ENCODE measurements at regions not wholly inside any gene's neighbourhood (a gene's known extent, or its start where the extent isn't known, plus 50 kb on each side); places are given as distances from the start of the nearest gene placed in this dataset.

DNA sequence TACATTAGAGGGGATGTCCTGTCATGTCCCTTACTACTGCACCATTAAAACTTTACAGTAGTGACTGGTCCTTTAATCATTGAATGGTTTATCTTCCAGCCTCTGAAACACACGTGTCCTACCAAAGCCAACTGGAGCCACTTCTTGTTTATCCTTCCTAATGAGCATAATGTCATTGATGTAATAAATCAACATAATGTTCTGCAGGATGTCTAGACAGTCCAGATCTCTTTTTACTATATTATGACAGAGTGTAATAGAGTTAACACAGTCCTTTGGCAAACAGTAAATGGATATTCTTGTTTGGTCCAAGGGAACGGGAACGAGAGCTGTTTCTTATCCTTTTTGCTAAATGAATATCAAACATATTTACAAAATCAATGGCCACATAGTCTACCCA lies 88.1 kb upstream of the PTPRD start:
- TF ChIP-seq, protein P1, sequence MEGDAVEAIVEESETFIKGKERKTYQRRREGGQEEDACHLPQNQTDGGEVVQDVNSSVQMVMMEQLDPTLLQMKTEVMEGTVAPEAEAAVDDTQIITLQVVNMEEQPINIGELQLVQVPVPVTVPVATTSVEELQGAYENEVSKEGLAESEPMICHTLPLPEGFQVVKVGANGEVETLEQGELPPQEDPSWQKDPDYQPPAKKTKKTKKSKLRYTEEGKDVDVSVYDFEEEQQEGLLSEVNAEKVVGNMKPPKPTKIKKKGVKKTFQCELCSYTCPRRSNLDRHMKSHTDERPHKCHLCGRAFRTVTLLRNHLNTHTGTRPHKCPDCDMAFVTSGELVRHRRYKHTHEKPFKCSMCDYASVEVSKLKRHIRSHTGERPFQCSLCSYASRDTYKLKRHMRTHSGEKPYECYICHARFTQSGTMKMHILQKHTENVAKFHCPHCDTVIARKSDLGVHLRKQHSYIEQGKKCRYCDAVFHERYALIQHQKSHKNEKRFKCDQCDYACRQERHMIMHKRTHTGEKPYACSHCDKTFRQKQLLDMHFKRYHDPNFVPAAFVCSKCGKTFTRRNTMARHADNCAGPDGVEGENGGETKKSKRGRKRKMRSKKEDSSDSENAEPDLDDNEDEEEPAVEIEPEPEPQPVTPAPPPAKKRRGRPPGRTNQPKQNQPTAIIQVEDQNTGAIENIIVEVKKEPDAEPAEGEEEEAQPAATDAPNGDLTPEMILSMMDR (IDR thresholded peaks at IDR 0.05; ENCODE audit: insufficient read depth, low read depth, low read length): no peak
- H3K4me3 ChIP-seq (ENCODE audit: low read depth, low read length): no peak overlapping the region
- DNase-seq (ENCODE audit: low read depth): no peak

DNA sequence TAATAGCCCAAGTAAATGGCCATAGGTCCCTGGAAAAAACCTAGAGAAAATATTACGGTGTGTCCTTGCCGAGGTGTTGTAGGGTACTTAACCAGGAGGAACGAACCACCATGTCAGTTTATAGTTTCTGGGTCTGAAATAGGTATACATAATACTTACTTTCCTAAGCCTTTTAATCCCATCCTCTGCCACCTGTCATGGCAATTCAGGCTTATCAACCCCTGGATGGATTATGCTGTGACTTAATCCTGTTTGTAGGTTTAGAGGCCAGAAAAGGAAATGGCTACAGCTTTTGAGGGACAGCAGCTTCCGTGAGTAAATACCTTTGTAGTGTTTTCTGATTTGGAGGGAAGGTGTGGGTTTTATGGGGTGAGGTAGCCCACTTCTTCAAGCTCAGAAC lies 89.1 kb upstream of the PTPRD start:
- no peak for DNase-seq (ENCODE audit: low read depth)
- TF ChIP-seq, protein P1 (IDR thresholded peaks at IDR 0.05; ENCODE audit: insufficient read depth, low read depth, low read length): no peak
- no peak overlapping the region for H3K4me3 ChIP-seq (ENCODE audit: low read depth, low read length)

DNA sequence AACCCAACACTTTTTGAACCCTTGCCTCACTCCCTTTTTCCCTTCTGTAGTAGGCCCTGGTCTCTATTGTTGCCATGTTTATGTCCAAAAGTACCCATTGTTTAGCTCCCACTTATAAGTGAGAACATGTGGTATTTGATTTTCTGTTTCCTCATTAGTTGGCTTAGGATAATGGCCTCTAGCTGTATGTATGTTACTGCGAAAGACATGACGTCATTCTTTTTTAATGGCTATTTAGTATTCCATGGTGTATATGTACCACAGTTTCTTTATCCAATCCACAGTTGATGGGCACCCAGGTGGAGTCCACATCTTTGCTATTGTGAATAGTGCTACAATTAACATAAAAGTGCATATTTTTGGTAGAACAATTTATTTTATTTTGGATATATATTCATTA lies 90.3 kb upstream of the PTPRD start:
- TF ChIP-seq, protein P1 (IDR thresholded peaks at IDR 0.05; ENCODE audit: insufficient read depth, low read depth, low read length): no peak
- no peak overlapping the region for H3K4me3 ChIP-seq (ENCODE audit: low read depth, low read length)
- DNase-seq (ENCODE audit: low read depth): no peak

DNA sequence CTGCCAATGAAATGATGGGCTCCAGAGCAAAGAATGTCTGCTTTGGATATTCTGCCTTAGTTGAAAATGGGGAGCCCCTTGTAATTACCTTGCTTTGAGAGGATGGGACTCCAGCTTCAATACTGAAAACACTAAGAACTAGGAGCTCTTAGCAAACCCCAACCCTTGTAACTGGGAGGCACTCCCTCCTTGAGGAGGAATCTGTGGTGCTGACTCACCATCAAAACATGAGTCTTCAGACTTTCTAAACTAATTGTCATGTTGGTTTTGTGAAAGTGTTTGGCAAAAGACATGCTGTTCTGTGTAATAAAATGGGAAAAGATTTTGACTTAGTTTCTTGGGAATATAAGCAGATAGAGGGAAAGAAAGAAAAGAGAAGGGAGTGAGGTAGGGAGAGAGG lies 91.9 kb upstream of the PTPRD start:
- TF ChIP-seq, protein P1 (IDR thresholded peaks at IDR 0.05; ENCODE audit: insufficient read depth, low read depth, low read length): no peak
- no peak for DNase-seq (ENCODE audit: low read depth)
- H3K4me3 ChIP-seq (ENCODE audit: low read depth, low read length): no peak overlapping the region

- H3K4me3 ChIP-seq (ENCODE audit: low read depth, low read length): no peak overlapping the region
- TF ChIP-seq, protein P1 (IDR thresholded peaks at IDR 0.05; ENCODE audit: insufficient read depth, low read depth, low read length): no peak
- no peak for DNase-seq (ENCODE audit: low read depth)
These were observed 92.6 kb upstream of the PTPRD start for GRCh38 chr9:10705383-10705782.

DNA sequence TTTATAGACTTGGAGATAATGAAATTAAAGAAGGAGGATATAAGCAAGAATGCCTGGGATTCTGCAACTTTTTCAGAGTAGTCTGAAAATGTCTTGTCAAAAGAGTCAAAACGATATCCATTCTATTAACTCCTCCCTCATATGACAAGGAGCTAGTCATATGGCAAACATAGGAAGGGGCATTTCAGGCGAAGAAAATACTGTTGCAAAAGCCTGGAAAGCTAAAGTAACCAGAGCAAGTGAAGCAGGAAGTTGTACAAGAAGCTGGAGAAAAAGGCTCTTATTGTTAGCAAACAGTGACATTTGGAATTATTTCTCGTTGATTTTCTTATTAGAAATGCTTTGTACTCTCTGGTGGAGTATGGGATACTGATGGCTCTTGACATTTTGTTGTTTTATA lies 94.0 kb upstream of the PTPRD start:
- TF ChIP-seq, protein P1 (IDR thresholded peaks at IDR 0.05; ENCODE audit: insufficient read depth, low read depth, low read length): no peak
- no peak overlapping the region for H3K4me3 ChIP-seq (ENCODE audit: low read depth, low read length)
- no peak for DNase-seq (ENCODE audit: low read depth)

DNA sequence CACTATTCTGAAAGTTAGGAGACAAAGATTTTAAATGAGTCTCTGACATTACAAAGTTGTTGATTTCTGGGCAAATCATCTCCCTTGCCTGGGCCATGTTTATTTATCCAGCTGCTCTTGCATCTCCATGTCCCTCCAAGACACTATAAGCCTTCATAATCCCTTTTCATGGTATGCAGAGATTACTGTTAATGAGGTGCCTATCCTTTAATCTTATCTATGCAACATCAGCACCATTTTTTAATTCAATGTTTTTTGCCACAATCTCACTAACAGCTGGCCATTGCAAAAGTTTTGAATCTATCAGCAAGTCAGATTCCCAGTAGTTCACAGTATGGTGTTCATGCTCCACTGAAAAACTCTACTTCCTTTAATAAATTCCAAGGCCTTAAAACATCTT lies 108.5 kb upstream of the PTPRD start:
- DNase-seq (ENCODE audit: low read depth): no peak
- no peak overlapping the region for H3K4me3 ChIP-seq (ENCODE audit: low read depth, low read length)
- TF ChIP-seq, protein P1 (IDR thresholded peaks at IDR 0.05; ENCODE audit: insufficient read depth, low read depth, low read length): no peak
